ENCODE measurements at regions not wholly inside any gene's neighbourhood (a gene's known extent, or its start where the extent isn't known, plus 50 kb on each side); places are given as distances from the start of the nearest gene placed in this dataset.
A peak's percentile ranks its signal among the peaks of the same experiment; 100 is the strongest.

- no peak for ATAC-seq
Observed at GRCh38 chr18:73728657-73729056, 419.0 kb downstream of the FBXO15 start.

GRCh38 chr18:73724958-73725357 is 422.7 kb downstream of the FBXO15 start:
- no peak for ATAC-seq

DNA sequence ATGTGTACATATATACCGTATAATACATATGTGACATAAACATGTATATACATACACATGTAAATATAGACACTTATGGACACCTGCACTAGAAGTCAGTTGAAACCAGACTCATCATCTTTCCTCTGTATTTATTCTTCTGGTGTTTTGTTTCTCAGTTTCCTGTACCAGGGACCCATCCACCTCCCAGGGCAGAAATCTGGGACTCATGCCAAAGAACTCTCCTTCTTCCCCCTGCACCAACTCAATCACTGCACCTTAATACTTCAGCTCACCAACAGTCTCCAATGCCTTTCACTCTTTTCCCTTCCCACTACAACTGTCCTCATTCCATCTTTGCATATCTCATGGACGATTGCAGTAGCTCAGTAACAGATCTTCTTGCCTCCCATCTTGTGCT is 428.0 kb downstream of the FBXO15 start:
- no peak for ATAC-seq

DNA sequence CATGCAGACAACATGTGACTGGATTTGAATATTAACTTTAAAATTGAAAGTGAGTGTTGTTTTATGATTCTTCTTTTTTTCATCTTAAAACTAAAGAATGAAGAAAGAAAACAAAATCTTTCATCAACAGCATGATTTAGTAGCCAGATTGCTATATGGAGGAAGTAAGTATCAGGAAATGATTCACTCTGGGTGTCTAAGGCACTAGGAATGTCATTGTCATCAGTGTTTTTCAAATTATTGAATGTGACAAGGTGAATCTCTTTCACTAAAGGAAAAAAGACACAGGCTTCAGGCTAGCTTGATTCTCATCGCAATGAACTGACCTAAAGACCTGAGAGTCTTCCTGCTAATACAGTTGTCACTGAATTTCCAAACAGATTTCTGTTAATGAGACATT is 430.1 kb downstream of the FBXO15 start:
- ATAC-seq, result peak; percentile 44

- no peak for ATAC-seq
Observed at GRCh38 chr18:73715210-73715670, 432.4 kb downstream of the FBXO15 start.

DNA sequence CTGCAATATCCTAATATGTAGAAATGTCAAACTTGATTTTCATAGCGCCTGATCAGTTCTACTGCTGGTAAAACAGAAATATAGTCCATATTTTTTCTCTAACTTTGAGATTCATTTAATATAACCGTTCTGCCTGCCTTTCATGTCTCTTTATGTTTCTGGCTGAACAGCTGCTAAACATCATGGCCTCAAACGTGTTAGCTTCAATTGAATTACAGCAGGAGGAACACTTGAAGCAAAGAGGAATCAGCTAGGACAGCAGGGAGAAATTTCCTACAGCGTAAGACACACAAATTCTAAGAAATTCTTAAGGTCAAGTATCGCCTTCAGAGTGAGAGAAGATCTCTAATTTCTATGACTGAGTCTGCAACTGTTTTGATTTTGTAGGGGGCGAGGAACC is 433.2 kb downstream of the FBXO15 start:
- ATAC-seq, result no peak

DNA sequence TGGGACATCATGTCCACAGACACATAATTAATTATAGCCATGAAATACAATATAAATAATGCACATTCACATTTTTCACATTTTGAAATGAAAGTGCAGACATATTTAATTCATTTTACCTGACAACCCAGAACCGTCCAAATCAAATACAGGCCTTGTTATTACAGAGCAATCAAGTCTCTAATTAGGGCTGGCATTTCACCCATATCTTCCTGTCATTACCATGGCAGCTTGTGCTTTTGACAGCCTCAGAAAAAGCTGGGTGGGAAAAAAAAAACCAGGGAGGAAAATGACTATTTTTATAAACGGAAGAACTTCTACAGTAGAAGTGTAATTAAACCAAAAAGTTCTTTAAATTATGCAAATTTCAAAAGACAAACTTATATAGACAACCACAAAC is 436.4 kb downstream of the FBXO15 start:
- ATAC-seq, result no peak

- no peak for ATAC-seq
Observed at GRCh38 chr18:73708591-73708990, 439.0 kb downstream of the FBXO15 start.

DNA sequence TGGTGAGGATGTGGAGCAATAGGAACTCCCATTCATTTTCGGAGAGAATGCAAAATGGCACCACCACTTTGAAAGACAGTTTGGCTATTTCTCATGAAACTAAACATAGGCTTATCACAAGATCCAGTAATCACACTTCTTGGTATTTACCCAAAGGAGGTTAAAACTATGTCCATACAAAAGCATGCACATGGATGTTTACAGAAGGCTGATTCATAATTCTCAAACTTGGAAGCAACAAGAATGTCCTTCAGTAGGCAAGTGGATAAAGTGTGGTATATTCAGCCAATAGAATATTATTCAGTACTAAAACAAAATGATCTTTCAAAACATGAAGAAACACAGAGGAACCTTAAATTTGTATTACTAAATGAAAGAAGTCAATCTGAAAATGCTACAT is 440.6 kb downstream of the FBXO15 start:
- ATAC-seq, result no peak

- ATAC-seq, result no peak
Observed at GRCh38 chr18:73697353-73697752, 450.3 kb downstream of the FBXO15 start.

DNA sequence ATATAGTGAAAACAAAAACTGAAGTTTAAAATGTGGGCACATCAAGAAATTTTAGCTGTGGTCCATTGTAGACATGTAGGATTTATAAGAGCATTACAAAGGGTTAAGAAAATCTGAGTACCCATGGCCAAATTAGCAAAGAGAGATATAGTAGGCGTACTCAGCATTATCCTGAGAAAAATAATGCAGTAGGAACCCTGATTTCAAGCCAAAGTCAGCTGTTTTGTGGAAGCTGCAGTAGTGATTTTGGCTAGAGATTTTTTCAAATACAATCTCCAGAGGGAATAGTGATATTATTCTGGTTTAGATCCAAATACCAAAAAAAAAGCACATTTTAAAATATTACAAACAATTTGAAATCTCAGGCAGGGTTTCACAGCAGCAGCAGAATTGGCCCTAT is 450.9 kb downstream of the FBXO15 start:
- ATAC-seq, result no peak

GRCh38 chr18:73696171-73696570 is 451.5 kb downstream of the FBXO15 start:
- no peak for ATAC-seq

GRCh38 chr18:73693091-73693490 is 454.5 kb downstream of the FBXO15 start:
- no peak for ATAC-seq

GRCh38 chr18:73691624-73692023 is 456.0 kb downstream of the FBXO15 start:
- ATAC-seq, result no peak

- ATAC-seq, result no peak
Observed at GRCh38 chr18:73691118-73691517, 456.5 kb downstream of the FBXO15 start.

GRCh38 chr18:73690222-73690621 is 457.4 kb downstream of the FBXO15 start:
- no peak for ATAC-seq

DNA sequence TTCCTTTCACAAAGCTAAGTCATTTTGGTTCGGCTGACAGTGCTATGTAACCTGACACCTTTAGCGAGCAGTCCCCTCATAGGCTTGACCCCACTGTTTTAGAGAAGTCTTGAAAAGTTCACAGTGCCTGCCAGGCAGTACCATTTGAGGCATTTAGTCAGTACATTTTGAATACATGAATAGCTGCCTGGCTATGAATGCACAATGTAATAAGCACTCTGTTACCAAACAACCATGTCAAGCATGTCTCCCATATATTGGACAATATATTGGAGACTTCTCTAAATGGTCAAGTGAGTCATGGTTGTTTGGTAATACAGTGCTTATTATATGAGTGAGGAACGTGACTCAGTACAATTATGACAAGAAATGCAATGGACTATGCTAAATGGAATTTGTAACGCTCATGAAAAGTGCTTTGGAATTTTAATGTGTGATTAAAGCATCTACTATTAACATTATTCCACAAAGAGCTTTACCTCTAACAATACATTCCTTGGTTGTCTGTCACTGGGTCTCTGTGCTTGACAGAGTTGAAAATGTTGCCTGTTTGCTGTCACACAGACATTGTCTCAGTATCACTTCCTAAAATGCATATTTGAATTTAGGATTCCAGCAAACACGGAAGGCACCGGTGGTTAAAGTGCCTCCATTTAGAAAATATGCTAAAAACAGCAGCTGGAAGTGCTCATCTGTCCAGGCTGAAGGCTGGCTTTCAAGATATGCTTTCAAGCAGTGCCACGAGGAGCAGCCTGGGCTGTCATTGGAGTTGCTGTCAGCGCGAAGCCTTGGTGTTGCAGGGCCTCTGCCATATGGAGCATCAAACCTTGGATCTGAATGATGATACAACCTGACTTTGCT is 458.6 kb downstream of the FBXO15 start:
- ATAC-seq, result peak; percentile 29

GRCh38 chr18:73688161-73688560 is 459.5 kb downstream of the FBXO15 start:
- no peak for ATAC-seq

DNA sequence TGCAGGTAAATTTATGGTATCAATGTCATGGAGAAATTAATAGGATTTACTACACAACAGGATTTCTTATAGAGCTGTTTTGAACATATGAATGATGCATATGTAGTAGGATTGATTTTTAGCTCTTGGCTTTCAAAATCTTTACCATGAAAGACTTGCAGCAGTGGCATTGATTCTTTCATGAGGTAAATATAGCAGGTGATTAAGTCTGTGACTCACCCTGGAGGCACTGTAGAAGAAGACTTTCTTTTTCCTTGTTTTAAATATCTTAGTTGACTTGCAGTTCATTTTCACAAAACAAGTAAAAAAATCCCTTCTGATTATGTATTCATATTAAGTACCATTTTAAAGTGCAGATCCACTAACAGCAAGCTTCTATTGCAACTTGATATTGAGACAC is 463.0 kb downstream of the FBXO15 start:
- ATAC-seq, result no peak

GRCh38 chr18:73683409-73684238 is 464.0 kb downstream of the FBXO15 start:
- no peak for ATAC-seq

DNA sequence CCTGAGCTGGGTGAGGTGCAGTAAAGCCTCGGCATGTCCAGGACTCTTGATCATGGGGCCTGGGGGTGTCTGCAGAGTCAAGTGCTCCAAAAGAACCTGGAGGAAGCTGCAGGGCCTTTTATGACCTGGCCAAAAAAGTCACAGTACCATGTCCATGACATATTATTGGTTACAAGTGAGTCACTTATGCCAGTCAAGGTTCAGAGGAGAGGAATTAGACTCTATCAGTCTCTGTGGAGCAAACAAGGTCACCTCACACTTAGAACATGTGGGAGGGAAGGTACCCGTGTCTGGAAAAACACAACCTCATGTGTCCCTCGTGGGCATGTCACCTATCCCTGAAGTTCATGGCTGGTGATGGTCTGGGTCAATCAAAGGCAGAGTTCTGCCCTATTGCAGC is 465.7 kb downstream of the FBXO15 start:
- peak; percentile 25 for ATAC-seq

GRCh38 chr18:73681398-73681797 is 466.2 kb downstream of the FBXO15 start:
- ATAC-seq, result no peak

DNA sequence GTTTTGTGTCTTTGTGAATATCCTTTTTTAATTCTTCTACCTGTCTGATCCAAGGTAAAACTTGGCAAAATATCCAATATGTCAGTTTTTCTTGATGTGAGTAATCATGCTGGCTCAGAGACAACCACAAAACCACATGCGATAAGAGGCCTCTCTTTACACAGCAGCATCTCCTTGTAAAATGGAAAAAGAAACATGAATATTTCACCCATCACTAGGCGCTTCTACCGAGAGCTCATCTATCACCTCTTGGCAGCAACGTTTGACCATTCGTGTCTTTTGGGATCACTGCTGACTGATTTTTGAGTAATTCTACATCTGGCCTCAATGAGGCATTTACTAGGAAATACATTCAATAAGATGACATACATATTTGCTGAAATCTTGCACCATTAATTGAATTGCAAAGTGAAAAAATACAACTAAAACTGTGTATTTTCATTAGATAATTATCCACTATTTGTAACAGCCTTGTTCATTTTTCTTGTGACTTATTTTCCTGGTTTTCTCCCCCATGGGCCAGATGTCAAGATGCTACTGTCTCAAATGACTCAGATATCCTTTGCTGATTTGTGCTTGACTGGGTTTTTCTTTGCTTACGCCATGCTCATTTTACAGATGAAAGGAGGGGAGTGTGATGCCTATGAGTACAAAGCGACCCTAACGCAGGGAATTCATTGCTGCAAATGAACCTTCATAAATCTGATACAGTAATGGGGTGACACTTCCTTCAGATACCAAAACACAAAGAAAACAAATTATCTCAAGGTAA is 467.5 kb downstream of the FBXO15 start:
- ATAC-seq, result no peak
